HG02588 (cell line): ENCODE measurements at regions not wholly inside any gene's neighbourhood (a gene's known extent, or its start where the extent isn't known, plus 50 kb on each side); places are given as distances from the start of the nearest gene placed in this dataset.
A peak's percentile ranks its signal among the peaks of the same experiment; 100 is the strongest.
"Not testable (repeated sequence)": the region's sequence is repeated elsewhere in the genome, so short reads cannot be mapped to it uniquely, and the experiment has no call there.

ENCODE experiments used
- ATAC-seq: cut with Tn5 transposase; IDR thresholded peaks from one replicate; pipeline ENCODE4 v1.9.1; 2021; ENCODE audit warnings: mild to moderate bottlenecking, moderate library complexity; ENCODE audit not compliant: unreplicated experiment

- ATAC-seq, result no peak
Measured at GRCh38 chr2:167607211-167607610, 640.2 kb downstream of the STK39 start.

GRCh38 chr2:167602122-167602521, 645.3 kb downstream of the STK39 start:
- ATAC-seq, result no peak

- ATAC-seq, result no peak
Measured at GRCh38 chr2:167599219-167599618, 648.2 kb downstream of the STK39 start.

DNA sequence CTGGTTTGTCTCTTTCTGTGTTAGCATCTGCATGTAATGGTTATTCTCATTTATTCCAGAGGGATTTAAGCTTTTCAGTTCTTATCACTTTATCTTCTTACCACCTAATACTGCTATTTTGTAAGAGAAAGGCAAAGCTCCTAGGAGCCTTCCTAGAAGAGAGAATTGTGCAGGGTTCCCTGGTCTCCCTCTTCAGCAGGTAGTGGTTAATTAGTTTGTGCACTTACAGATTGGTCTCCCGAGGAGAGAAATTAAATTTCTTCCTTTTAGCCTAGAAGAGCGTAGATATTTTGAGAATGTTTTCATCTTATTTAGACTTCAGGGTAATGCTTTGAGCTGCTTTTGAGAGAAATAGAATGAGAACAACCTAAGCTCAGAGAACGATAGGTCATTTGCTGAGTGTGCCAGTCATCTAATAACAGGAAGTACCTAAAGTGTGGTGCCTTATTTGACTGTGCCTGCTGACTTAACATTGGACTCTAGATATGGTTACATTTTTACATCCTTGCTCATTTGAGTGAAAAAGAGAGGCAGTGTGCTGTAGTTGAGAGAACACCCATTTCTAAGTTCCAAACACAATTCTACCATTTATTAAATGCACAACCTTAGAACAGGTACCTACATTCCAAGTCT, 651.4 kb downstream of the STK39 start:
- peak; percentile 95 for ATAC-seq

- ATAC-seq, result no peak
Measured at GRCh38 chr2:167595021-167595420, 652.4 kb downstream of the STK39 start.

- ATAC-seq, result no peak
Measured at GRCh38 chr2:167592441-167592840, 655.0 kb downstream of the STK39 start.

DNA sequence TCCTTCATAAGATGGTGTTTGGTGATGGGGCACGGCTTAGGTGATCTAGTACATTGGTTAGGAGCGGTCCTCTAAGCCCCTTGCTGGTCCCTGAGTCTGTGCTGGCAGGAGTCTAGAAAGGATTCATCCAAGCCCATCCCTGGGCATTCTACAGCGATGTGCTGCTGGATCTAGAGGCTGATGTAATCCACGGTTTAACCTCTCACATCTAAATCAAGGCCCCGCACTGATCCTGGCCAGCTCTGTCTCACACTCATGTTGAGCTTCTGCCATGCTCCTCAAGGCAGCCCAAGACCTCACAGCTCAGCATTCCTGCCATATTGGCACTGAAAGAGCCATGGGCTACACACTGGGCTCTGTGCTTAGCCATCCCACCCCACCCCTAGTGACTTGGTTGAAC, 664.8 kb downstream of the STK39 start:
- ATAC-seq, result no peak

DNA sequence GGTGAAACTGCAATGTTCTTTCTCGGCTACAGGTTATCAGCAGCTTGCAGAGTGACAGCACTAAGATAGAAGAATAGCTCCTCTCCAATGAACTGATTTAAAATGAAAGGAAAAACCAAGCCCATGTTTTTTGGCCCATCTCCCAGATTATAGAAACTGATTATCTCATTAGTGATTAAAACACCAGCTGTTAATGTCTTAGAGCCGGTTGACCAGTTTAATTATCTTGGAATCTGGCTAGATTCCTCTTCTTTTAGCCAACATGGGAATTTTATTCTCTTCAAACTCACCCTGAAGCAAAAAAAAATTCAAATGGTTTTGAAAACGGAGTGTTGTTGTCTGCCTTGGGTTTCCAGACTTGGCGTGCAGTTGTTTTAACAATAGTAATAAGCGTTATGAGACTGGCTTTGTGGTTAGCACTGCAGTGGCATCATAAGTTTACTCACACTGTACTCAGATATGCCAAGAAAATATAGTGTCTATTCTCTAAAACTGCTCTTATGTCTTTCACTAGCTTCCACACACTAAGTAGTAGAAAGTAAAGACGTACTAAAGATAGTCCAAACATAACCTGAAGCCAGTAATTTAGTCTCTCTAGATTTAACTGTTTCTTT, 665.3 kb downstream of the STK39 start:
- ATAC-seq, result no peak

GRCh38 chr2:167579826-167580225, 667.6 kb downstream of the STK39 start:
- no peak for ATAC-seq

DNA sequence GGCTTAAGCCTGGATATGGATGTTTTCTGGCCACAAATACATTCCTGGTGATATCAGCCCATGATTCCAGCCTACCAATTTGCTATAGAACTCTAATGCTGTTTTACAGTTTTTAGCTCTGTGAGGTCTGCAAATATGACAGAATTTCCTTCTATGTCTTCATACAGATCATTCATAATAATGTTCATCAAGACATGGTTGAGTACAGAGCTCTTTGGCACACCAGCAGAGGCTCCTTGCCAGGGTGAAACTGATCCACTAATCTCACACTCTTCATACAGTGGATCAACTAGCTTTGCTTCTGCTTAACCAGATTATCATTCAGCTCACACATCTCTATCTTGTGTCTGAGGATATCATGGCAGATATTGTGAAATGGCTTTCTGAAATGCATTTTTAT, 672.1 kb downstream of the STK39 start:
- no peak for ATAC-seq

DNA sequence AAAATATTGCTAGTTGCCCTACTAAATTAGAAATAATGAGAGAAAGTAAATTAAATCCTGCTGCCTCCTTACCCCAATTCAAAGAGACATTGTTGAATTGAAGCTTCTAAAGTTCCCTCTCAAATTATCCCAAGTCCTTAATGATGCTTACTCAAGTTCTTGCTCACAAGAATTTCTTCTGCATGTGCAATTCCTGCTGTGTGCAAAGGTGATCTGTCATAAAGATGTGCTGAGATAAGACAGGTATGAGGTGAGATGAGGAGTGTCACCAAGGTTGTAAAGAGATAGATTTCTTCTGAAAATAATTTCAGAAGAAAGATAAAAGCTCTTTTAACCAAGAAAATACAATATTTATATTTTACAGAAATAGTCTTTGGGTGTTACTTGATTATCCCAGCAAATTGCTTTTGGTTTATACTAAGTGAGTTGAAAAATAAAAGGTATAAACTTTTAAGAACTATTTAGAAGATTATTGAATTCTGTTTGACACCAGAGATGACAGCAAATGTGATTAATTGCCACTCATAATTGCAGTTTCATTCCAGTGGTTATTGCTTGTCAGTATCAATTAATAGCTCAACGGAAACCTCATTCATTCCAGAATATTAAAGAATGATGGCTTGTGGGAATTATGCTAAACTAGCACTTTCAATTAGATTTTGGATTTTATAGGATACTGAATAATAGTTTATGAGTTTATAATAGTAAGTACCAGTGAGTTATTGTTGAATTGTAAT, 674.3 kb downstream of the STK39 start:
- ATAC-seq, result no peak

DNA sequence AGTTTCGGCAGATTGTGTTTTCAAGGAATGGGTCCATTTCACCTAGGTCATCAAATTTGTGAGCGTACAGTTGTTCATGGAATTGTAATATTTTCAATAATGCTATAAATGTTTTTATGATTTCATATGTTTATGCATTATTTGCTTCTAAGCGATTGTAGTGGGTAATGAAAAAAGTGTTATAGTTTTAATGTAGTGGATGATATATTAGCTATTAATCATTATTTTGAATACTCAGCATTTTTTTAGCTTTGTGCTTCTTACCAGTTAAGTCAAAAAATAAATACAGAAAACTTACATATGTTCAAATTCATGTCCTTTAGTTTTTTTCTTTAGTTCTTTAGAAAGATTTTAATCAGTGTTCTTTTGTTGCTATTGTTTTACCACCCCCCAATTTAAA, 677.0 kb downstream of the STK39 start:
- no peak for ATAC-seq

GRCh38 chr2:167563885-167564619, 675.8 kb downstream of the XIRP2 start:
- not testable (repeated sequence) for ATAC-seq

DNA sequence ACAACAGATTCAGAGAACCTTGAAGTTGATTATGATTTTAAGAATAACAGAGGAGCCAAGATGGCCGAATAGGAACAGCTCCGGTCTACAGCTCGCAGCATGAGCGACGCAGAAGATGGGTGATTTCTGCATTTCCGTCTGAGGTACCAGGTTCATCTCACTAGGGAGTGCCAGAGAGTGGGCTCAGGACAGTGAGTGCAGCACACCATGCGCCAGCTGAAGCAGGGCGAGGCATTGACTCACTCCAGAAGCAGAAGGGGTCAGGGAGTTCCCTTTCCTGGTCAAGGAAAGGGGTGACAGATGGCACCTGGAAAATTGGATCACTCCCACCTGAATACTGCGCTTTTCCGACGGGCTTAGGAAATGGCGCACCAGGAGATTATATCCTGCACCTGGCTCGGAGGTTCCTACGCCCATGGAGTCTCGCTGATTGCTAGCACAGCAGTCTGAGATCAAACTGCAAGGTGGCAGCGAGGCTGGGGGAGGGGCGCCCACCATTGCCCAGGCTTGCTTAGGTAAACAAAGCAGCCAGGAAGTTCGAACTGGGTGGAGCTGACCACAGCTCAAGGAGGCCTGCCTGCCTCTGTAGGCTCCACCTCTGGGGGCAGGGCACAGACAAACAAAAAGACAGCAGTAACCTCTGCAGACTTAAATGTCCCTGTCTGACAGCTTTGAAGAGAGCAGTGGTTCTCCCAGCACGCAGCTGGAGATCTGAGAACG, 670.2 kb downstream of the XIRP2 start:
- ATAC-seq, result not testable (repeated sequence)

DNA sequence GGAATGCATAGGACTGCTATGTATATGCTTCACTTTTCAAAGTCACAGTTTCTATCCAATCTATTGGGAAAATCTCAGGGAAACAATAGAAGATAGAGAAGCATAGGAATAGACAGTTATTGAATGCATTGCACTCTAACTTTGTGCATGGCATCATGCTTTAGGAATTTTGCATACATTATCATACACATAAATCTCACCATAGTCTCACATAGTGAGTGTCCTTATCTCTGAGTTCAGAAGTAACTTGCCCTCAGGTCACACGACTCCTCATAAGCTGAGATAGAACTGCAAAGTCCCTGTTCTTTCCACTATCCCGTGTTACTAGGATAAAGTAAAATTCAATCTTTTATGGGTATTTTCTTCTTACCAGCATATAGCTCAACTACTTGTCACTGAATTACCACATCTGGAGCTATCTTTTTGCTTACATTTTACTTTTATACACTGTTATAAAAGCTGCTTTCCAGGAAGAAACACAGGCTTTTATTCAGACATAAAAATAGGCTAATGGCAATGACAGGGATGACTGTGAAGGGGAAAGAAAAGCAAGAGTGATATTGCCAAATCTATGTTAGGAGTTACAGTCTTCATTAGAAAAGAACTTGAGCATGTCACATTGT, 666.9 kb downstream of the XIRP2 start:
- ATAC-seq, result no peak

- ATAC-seq, result no peak
Measured at GRCh38 chr2:167553635-167554034, 665.4 kb downstream of the XIRP2 start.

DNA sequence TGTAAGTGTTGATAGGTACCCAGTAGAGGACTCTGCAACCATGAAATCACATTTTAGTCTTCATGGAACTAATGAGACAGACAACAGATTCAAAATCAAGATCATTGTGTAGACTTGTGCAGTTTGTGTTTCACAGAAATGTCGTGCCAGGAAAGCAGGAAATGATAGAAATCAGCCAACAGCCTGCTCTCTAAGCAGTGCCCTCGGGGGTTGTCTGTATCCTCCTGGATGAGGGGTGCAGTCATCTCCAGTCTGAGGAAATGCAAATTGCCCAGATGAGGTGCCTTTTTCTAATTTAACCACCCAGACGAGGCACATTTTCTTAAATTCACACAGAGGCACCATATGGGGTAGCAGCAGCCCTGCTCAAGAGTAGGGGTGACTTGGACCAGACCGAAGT, 663.1 kb downstream of the XIRP2 start:
- no peak for ATAC-seq

GRCh38 chr2:167550448-167550847, 662.2 kb downstream of the XIRP2 start:
- ATAC-seq, result no peak

- ATAC-seq, result no peak
Measured at GRCh38 chr2:167548396-167548795, 660.1 kb downstream of the XIRP2 start.

DNA sequence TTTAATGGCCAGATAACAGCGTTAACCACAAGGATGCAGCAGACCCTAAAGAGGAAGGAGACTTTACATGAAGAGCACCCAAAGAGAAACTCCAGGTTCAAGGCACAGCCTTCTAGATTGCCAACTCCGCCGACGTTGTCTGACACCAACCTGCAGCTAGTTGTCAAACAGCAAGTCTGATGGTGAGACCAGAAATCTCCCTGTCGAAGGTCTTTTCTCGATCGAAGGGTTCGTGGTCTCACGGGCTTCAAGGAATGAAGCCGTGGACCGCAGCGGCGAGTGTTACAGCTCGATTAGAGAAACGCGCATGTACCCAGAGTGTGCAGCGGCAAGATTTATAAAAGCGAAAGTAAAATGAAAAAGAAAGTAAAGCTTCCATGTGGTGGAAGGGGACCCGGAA, 656.3 kb downstream of the XIRP2 start:
- no peak for ATAC-seq
